Fibroblast of the aortic adventitia (primary cell): ENCODE measurements at regions not wholly inside any gene's neighbourhood (a gene's known extent, or its start where the extent isn't known, plus 50 kb on each side); places are given as distances from the start of the nearest gene placed in this dataset.
A peak's percentile ranks its signal among the peaks of the same experiment; 100 is the strongest.

ENCODE experiments used
- DNase-seq: peaks from one replicate; pipeline ENCODE4 v3.0.0-alpha.2; 2010; ENCODE audit warnings: low read depth
- H3K4me3 ChIP-seq: 2 replicates; pipeline ENCODE4 v1.5.1; 2011; ENCODE audit warnings: low read depth, mild to moderate bottlenecking, control low read depth, low read length, moderate library complexity
- TF ChIP-seq, protein P1 (sequence below): IDR thresholded peaks from 2 replicates; pipeline ENCODE4 v1.5.1; 2011; ENCODE audit warnings: mild to moderate bottlenecking, low read length, control low read depth, inconsistent platforms; ENCODE audit not compliant: insufficient read depth

DNA sequence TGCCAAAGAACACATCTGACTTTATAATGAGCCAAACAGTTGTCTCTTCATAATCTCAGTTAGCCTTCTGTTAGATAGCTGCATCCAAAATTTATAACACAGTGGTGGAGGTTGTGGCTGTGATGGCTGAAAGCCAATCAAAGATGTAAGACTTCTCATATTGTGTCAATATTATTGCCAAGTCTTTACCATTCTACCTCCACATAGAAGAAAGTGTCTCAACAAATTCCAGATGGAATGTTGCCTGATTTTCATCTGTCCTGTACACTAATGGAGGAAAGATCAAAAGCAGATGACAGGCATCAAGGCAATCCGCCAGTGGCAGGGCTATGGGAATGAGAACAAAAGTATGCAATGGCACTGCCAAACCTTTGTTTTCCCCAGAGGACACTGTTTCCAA, 813.1 kb upstream of the NOVA1 start:
- no peak for DNase-seq
- no peak overlapping the region for H3K4me3 ChIP-seq
- TF ChIP-seq, protein P1, sequence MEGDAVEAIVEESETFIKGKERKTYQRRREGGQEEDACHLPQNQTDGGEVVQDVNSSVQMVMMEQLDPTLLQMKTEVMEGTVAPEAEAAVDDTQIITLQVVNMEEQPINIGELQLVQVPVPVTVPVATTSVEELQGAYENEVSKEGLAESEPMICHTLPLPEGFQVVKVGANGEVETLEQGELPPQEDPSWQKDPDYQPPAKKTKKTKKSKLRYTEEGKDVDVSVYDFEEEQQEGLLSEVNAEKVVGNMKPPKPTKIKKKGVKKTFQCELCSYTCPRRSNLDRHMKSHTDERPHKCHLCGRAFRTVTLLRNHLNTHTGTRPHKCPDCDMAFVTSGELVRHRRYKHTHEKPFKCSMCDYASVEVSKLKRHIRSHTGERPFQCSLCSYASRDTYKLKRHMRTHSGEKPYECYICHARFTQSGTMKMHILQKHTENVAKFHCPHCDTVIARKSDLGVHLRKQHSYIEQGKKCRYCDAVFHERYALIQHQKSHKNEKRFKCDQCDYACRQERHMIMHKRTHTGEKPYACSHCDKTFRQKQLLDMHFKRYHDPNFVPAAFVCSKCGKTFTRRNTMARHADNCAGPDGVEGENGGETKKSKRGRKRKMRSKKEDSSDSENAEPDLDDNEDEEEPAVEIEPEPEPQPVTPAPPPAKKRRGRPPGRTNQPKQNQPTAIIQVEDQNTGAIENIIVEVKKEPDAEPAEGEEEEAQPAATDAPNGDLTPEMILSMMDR, result no peak

DNA sequence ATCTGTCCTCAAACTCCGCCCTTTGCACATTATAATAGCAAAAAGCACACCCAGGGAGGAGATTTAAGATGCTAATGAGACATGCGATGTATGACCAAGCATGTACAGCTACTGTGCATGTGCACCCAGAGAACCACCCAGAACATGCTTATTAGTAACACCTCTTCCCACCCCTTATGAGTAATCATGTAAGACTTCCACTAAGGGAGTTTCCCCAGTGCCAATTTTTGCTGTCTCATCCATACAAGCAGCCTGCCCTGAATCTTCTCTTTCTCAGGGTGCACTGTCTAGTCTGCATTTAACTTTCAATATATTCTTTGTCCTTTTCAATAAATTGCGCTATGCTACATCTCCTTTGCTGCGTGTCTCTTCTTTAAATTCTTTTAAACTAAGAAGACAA, 830.0 kb upstream of the NOVA1 start:
- TF ChIP-seq, protein P1, result no peak
- H3K4me3 ChIP-seq, result no peak overlapping the region
- DNase-seq, result peak; percentile 8

DNA sequence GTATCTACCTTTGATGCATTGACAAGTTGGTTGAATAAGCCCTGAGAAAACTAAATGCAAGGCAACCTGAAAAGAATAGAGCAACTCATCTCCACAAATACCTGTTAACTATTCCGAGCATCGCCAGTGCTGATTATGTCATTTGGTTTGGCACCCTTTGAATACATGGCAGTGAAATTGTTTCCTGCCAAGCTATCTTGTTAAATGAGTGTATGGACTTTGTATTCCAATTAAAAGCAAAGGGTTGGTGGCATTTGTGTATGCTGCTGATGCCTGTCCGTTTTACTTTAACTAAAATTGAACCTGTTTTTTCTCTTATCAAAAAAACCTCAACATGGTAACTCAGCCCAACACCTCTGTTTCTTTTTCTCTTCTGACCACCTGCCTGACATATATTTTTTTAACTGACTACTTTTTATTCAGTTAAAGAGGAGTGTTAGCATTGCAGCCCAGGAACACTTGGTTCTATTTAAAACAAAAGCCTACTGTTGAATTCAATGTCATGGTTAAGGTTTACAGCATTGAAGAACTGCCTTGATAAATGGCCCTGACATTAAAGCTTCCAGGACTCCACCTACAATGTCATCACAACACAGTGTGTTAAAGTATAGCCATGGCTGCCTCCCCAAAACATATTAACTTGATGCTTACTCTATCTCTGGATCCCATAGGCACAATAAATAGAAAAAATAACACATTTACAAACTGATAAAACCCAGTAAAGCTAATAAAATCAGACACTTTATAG, 838.3 kb upstream of the NOVA1 start:
- TF ChIP-seq, protein P1, result no peak
- H3K4me3 ChIP-seq, result no peak overlapping the region
- no peak for DNase-seq

DNA sequence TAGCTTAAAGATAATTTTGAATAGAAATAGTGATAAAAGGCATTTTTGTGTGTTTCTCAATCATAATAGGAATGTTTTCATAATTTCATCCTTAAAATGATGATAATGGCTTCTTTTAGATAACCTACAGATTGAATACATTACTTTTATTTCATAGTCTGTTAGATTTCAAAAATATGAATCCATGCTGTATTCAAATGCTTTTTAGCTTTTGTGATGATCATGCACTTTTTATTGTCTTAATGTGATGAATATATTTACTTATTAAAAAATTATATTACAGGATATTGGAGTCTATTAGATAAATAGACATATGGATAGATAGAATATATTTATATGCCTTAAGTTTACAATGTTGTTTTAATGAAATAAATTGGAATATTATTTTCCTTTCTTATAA, 886.8 kb upstream of the NOVA1 start:
- TF ChIP-seq, protein P1, result no peak
- no peak overlapping the region for H3K4me3 ChIP-seq
- no peak for DNase-seq

DNA sequence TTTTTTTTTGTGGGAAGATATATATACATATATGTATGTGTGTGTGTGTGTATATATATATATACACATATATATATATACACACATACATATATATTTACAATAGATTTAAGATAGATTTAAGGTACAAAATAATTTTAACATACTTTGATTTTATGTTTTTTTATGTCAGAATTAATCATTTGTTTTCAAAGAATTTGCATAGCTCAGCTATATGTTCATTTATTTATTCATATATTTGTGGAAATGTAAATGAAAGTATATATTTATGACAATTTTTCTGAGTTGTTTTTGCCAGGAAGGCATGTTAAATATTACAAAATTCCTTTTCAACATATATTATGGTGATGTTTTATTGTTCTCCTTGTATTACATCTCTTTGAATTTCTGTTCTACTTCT, 887.4 kb upstream of the NOVA1 start:
- no peak overlapping the region for H3K4me3 ChIP-seq
- no peak for DNase-seq
- TF ChIP-seq, protein P1, result no peak

DNA sequence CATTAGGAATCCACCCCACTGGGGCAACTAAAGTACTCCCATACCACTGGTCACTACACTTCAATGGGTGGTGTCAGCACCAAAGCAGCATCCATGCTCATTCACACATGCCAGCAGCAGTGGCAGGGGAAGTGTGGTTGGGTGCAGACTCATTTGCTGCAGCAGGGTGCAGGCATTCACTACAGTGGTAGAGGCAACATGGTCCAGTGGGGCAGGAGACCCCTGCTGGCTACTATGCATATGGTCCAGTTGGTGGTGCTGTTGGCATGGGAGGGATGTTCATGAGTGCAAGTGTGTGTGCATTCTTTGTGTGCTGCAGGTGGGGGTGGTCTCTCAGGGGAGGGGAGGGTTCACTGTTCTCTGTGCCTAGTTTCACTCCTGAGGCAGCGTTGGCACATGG, 908.4 kb upstream of the NOVA1 start:
- TF ChIP-seq, protein P1, result no peak
- no peak overlapping the region for H3K4me3 ChIP-seq
- no peak for DNase-seq

DNA sequence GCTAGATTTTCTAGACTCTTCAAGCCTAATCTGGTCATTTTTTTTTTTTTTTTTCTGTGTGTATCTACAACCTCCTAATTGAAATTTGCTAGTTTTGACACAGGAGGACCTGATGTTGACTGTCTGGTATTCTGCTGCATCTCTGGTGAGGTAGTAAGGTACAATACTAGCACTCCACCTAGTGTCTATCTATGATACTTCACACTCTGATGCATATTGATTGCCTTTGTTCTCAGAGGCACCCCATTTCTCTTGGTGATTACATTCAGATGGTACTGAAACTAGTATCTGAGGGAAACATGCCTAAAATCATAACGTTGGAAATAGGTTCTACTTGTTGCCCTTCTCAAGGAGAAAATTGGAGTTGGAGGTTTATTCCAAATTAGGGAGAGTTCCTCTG, 930.5 kb upstream of the NOVA1 start:
- TF ChIP-seq, protein P1, result no peak
- DNase-seq, result peak; percentile 1
- no peak overlapping the region for H3K4me3 ChIP-seq
